Peyer's patch (tissue), 4 donors: ENCODE measurements at regions not wholly inside any gene's neighbourhood (a gene's known extent, or its start where the extent isn't known, plus 50 kb on each side); places are given as distances from the start of the nearest gene placed in this dataset.

ENCODE experiments used
- CTCF ChIP-seq, 6 experiments: fragments of 450-650 bp in 4 of 6; fragments of 200-600 bp in 2 of 6; sonication (generic) in 1 of 6; IDR thresholded peaks; one replicate each; pipeline ENCODE4 v1.5.1; 2017 to 2019; ENCODE audit warnings: antibody characterized with exemption in 6 of 6, mild to moderate bottlenecking in 3 of 6, moderate library complexity in 1 of 6
- POLR2A ChIP-seq, 2 donors: fragments of 450-650 bp; IDR thresholded peaks; one replicate each; pipeline ENCODE4 v1.5.1; 2017; ENCODE audit warnings: antibody characterized with exemption in 2 of 2, mild to moderate bottlenecking in 2 of 2, moderate library complexity in 2 of 2

DNA sequence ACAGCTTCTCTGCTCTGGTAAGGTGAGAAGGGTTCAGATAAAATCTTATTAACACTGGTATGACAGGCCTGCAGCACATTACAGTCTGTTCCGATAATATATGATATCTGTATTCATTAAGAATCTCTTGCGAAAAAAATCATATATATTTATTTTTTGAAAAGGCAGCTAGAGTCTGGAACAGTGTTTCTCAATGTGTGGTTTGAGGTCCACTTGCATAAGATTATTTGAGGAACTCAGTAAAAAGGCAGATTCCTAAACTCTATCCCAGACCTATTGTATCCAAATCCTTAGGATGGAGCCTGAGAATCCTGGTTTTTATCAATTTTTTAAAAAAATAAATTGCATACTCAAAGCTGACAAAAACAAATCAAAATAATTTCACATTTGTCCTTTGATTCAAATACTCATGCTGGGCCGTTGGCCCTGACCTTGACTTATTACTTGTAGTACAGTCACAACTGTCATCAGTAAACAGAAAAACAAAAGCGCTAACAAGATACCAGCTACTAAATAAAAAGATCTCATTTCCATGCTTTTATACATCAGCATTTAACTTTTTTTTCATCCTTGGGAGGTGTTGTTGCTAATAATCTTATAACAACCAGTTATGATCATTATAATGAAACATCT lies 60.6 kb downstream of the RGS2 start:
- no peak for TF ChIP-seq CTCF (IDR thresholded peaks at IDR 0.05)
- no peak for TF ChIP-seq POLR2A (IDR thresholded peaks at IDR 0.05)
